ENCODE measurements at regions not wholly inside any gene's neighbourhood (a gene's known extent, or its start where the extent isn't known, plus 50 kb on each side); places are given as distances from the start of the nearest gene placed in this dataset.

DNA sequence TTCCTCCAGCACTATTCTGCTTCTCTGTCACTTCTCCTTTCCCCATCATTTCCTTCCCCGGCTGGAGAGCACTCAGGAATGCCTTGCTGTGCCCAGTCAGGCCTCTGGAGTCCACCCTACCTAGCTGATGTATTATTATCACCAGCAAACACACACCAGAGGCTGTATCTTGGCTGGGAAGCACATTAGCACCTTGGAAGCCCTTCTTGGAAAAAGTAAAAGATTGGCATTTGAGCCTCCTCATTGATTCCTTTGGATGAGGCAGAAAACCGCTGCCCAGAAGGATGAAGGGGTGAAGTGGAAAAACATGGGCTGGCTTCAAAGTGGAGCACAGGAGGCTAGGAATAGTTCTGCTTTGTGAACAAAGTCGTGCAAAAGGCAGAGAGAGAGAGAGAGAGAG is 244.3 kb downstream of the RPLP1 start:
- TF ChIP-seq, protein P1, sequence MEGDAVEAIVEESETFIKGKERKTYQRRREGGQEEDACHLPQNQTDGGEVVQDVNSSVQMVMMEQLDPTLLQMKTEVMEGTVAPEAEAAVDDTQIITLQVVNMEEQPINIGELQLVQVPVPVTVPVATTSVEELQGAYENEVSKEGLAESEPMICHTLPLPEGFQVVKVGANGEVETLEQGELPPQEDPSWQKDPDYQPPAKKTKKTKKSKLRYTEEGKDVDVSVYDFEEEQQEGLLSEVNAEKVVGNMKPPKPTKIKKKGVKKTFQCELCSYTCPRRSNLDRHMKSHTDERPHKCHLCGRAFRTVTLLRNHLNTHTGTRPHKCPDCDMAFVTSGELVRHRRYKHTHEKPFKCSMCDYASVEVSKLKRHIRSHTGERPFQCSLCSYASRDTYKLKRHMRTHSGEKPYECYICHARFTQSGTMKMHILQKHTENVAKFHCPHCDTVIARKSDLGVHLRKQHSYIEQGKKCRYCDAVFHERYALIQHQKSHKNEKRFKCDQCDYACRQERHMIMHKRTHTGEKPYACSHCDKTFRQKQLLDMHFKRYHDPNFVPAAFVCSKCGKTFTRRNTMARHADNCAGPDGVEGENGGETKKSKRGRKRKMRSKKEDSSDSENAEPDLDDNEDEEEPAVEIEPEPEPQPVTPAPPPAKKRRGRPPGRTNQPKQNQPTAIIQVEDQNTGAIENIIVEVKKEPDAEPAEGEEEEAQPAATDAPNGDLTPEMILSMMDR (conservative IDR thresholded peaks at IDR 0.05): no peak
- TF ChIP-seq EZH2 (IDR thresholded peaks at IDR 0.05; ENCODE audit: low read depth): no peak

All from PC-9 (cell line).